GM12878 (cell line): ENCODE measurements at regions not wholly inside any gene's neighbourhood (a gene's known extent, or its start where the extent isn't known, plus 50 kb on each side); places are given as distances from the start of the nearest gene placed in this dataset.
"Not testable (repeated sequence)": the region's sequence is repeated elsewhere in the genome, so short reads cannot be mapped to it uniquely, and the experiment has no call there.

Experiments used
- ATAC-seq: fragments of 200-7000 bp; cut with Tn5 transposase; 3 replicates; pipeline ENCODE4 v1.9.1; 2020; ENCODE audit warnings: mild to moderate bottlenecking, moderate library complexity
- BruUV-seq: library from RNA; stranded (reverse); fragments of 400-500 nt; replicated peaks from 2 replicates; lab custom pipeline; 2021; lab: Mats Ljungman, UMichigan
- CTCF ChIA-PET: fragments of 300-600 bp; sonication (Branson Sonifier 250); formaldehyde crosslinking; extraction: SDS; loops from one replicate; lab custom pipeline; 2021; ENCODE audit warnings: inconsistent platforms; lab: Yijun Ruan, JAX
- POLR2A ChIA-PET: fragments of 350-600 bp; formaldehyde crosslinking; extraction: SDS; loops from one replicate; lab custom pipeline; 2021; ENCODE audit warnings: inconsistent platforms; lab: Charles Lee
- RAD21 ChIA-PET: fragments of 300-600 bp; sonication (Branson Sonifier 250); formaldehyde crosslinking; loops from one replicate; lab custom pipeline; 2023; ENCODE audit warnings: antibody characterized with exemption; ENCODE audit not compliant: unreplicated experiment; lab: Charles Lee
- SMC1A ChIA-PET: fragments of 300-600 bp; sonication (Branson Sonifier 250); formaldehyde crosslinking; loops from one replicate; lab custom pipeline; 2023; ENCODE audit not compliant: unreplicated experiment, uncharacterized antibody; lab: Charles Lee
- DNase-seq: peaks from one replicate; pipeline ENCODE4 v3.0.0-alpha.2; 2011; ENCODE audit warnings: low read depth, low spot score
- FAIRE-seq: peaks from 3 replicates; lab custom pipeline; 2011; peaks lifted over from hg19 to GRCh38; lab: Jason Lieb, UNC
- H2AFZ ChIP-seq: 2 replicates; pipeline ENCODE4 v1.6.0; 2011; ENCODE audit warnings: low read depth, low read length, control low read depth; ENCODE audit not compliant: control insufficient read depth
- H3K27ac ChIP-seq: 2 replicates; pipeline ENCODE4 v1.5.1; 2011; ENCODE audit warnings: control low read depth; ENCODE audit not compliant: control insufficient read depth, insufficient read depth
- H3K27me3 ChIP-seq, 2 experiments: replicated peaks in 1 of 2; 2 replicates each; pipeline versions ENCODE4 v1.6.0 to v1.6.1; 2011; ENCODE audit warnings: low read length in 1 of 2; ENCODE audit not compliant: control insufficient read depth in 2 of 2, insufficient read depth in 2 of 2
- H3K36me3 ChIP-seq, 2 experiments: 2 replicates each; pipeline ENCODE4 v1.5.1; 2011; ENCODE audit warnings: low read length in 1 of 2; ENCODE audit not compliant: control insufficient read depth in 2 of 2, insufficient read depth in 2 of 2
- H3K4me1 ChIP-seq: 2 replicates; pipeline ENCODE4 v1.6.1; 2011; ENCODE audit warnings: mild to moderate bottlenecking, low read length, moderate library complexity, mixed read lengths; ENCODE audit not compliant: control insufficient read depth, insufficient read depth
- H3K4me2 ChIP-seq: 2 replicates; pipeline ENCODE4 v1.6.0; 2011; ENCODE audit warnings: control low read depth; ENCODE audit not compliant: control insufficient read depth, insufficient read depth
- H3K4me3 ChIP-seq: fragments of 200-600 bp; sonication (generic); 2 replicates; pipeline ENCODE4 v1.5.1; 2016
- H3K79me2 ChIP-seq: 2 replicates; pipeline ENCODE4 v1.6.0; 2011; ENCODE audit warnings: low read length; ENCODE audit not compliant: control insufficient read depth, insufficient read depth
- H3K9ac ChIP-seq: 2 replicates; pipeline ENCODE4 v1.8.0; 2011; ENCODE audit warnings: low read length, control low read depth, mixed read lengths; ENCODE audit not compliant: control insufficient read depth, insufficient read depth
- H3K9me3 ChIP-seq: replicated peaks from 3 replicates; pipeline ENCODE4 v1.5.1; 2011; ENCODE audit warnings: mild to moderate bottlenecking, low read length; ENCODE audit not compliant: control insufficient read depth, insufficient read depth
- H4K20me1 ChIP-seq: 2 replicates; pipeline ENCODE4 v1.6.0; 2011; ENCODE audit not compliant: control insufficient read depth, insufficient read depth
- WGBS: methylation state at CpG from one replicate; pipeline ENCODE4 v1.1.6; 2016; ENCODE audit warnings: low lambda C conversion rate; ENCODE audit not compliant: insufficient replicate concordance, insufficient coverage; ENCODE audit errors: missing lambda C conversion rate; 5-methylcytosine and 5-hydroxymethylcytosine counted together
- in situ Hi-C: fragments of 300-500 bp; cut with MboI; formaldehyde crosslinking; loops from 9 replicates; pipeline ENCODE4 v1.14.3; 2018; ENCODE audit warnings: mixed read lengths
- intact Hi-C: fragments of 100-400 bp; cut with micrococcal nuclease; formaldehyde crosslinking; loops from one replicate; pipeline ENCODE4 v1.14.2; 2022; ENCODE audit not compliant: unreplicated experiment

DNA sequence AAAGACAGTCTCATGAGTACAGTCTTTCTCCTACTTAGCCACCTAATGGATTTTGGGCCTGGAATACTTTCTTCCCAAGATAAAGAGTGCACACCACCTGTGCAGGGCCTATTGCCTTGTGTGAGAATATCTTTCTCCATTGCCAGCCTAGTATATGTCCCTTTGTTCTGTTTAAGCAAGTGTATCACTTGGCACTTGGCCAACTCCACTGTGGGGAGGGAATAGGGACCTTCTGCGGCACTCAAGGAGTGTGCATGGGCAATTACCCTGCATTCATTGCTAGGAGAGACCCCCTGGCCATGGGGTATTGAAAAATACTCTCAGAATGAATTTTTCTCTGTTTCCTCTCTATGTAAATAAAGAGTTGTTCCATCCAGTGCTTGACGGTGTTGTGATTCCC, 201.7 kb upstream of the OR4C13 start:
- DNase-seq, FAIRE-seq, RAD21 ChIA-PET, H2AFZ ChIP-seq, CTCF ChIA-PET, POLR2A ChIA-PET, H3K4me2 ChIP-seq, H3K79me2 ChIP-seq, H3K9me3 ChIP-seq, H3K36me3 ChIP-seq, in situ Hi-C loops, H3K27ac ChIP-seq, SMC1A ChIA-PET, H3K4me1 ChIP-seq, H3K9ac ChIP-seq, H3K4me3 ChIP-seq, H4K20me1 ChIP-seq, BruUV-seq, ATAC-seq, H3K27me3 ChIP-seq: not testable (repeated sequence)
- intact Hi-C loops, result loop anchor here (10.0 kb wide), 1 partner anchor 64 kb away; no protein-coding TSS in a partner anchor
- WGBS, result 28% methylated on average over 2 of the region's 2 CpGs

DNA sequence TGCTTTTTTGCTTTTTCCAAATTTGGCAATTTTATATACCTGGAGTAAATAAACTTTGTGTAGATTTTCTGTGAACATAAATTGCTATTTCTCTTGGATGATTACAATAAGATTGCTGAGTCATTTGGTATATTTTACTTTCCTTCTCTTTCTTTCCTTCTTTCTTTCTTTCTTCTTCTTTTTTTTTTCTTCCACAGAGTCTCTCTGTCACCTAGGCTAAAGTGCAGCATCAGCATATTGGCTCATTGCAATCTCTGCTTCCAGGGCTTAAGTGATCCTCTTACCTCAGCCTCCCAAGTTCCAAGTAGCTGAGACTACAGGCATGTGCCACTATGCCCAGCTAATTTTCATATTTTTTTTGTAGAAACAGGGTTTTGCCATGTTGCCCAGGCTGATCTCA, 201.2 kb upstream of the OR4C13 start:
- DNase-seq, H3K4me3 ChIP-seq, H3K27me3 ChIP-seq, H2AFZ ChIP-seq, H3K9ac ChIP-seq, CTCF ChIA-PET, H3K4me1 ChIP-seq, H4K20me1 ChIP-seq, H3K79me2 ChIP-seq, H3K9me3 ChIP-seq, H3K36me3 ChIP-seq, POLR2A ChIA-PET, ATAC-seq, in situ Hi-C loops, BruUV-seq, SMC1A ChIA-PET, H3K4me2 ChIP-seq, RAD21 ChIA-PET, H3K27ac ChIP-seq, FAIRE-seq: not testable (repeated sequence)
- intact Hi-C loops, result loop anchor here (10.0 kb wide), 1 partner anchor 64 kb away; no protein-coding TSS in a partner anchor

DNA sequence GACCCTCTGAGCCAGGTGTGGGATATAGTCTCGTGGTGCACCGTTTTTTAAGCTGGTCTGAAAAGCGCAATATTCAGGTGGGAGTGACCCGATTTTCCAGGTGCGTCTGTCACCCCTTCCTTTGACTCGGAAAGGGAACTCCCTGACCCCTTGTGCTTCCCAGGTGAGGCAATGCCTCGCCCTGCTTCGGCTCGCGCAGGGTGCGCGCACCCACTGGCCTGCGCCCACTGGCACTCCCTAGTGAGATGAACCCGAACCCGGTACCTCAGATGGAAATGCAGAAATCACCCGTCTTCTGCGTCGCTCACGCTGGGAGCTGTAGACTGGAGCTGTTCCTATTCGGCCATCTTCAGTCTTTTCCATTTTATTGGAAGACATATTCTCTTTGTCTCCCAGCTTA, 171.4 kb upstream of the OR4C13 start:
- H4K20me1 ChIP-seq, H3K4me1 ChIP-seq, H3K4me2 ChIP-seq, H3K27ac ChIP-seq, FAIRE-seq, DNase-seq, CTCF ChIA-PET, H3K9ac ChIP-seq, H3K4me3 ChIP-seq, in situ Hi-C loops, H3K27me3 ChIP-seq, RAD21 ChIA-PET, H3K36me3 ChIP-seq, H3K79me2 ChIP-seq, SMC1A ChIA-PET, ATAC-seq, POLR2A ChIA-PET, H2AFZ ChIP-seq, BruUV-seq, H3K9me3 ChIP-seq, intact Hi-C loops: not testable (repeated sequence)
- WGBS, result 82% methylated on average over 15 of the region's 20 CpGs

DNA sequence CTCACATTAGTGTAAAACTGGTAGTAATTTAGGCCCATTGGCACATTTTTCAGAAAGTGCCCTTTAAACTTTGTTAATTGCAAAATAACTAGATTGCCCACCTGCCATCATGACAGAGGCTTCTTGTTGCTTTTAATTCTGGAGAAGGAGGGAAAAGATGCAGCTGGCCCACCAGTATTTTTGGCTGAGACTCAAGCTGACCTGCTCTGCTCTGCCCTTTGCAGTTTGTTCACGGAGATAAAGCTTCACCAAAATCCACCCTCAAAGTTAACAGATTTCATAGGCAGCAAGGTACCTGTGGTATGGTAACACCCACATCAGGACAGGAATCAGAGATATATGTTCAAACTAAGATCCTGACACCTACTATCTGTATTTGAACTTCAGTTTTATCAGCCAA, 170.2 kb upstream of the OR4C13 start:
- H3K4me2 ChIP-seq, H3K9me3 ChIP-seq, intact Hi-C loops, DNase-seq, ATAC-seq, H3K27ac ChIP-seq, CTCF ChIA-PET, H3K9ac ChIP-seq, RAD21 ChIA-PET, H2AFZ ChIP-seq, H3K79me2 ChIP-seq, H3K36me3 ChIP-seq, H3K27me3 ChIP-seq, POLR2A ChIA-PET, FAIRE-seq, H3K4me3 ChIP-seq, H4K20me1 ChIP-seq, H3K4me1 ChIP-seq, in situ Hi-C loops, SMC1A ChIA-PET, BruUV-seq: not testable (repeated sequence)
- 21% methylated on average over 1 of the region's 1 CpG for WGBS
